ENCODE measurements at regions not wholly inside any gene's neighbourhood (a gene's known extent, or its start where the extent isn't known, plus 50 kb on each side); places are given as distances from the start of the nearest gene placed in this dataset.

DNA sequence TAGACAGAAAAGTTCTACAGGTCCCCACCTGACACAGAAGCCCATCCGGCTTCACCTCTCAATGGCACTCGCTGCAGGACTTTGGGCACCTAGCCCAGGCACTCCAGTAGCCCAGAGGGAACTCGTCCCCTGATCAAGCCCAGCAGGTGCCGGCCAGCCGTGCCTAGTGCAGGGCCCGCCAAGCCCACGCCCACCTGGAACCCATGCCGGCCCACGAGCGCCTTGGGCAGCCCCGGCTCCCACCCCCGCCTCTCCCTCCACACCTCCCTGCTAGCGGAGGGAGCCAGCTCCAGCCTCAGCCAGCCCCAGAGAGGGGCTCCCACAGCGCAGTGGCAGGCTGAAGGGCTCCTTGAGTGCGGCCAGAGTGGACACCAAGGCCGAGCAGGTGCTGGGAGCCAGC, 268.8 kb downstream of the SLITRK1 start:
- Histone ChIP-seq H3K9ac (replicated peaks; ENCODE audit: extremely low read depth, insufficient read depth, low read length) (no peak overlapping the region), H3K36me3 (ENCODE audit: control insufficient read depth in 2 of 2, extremely low read depth in 1 of 2, insufficient read depth in 2 of 2, low read length in 2 of 2) (no peaks in the 10 kb centered on the region), H3K9me3 (replicated peaks; ENCODE audit: control insufficient read depth, insufficient read depth, low read length) (peaks cover 1% of the 10 kb centered on the region), H3K4me1 (ENCODE audit: control insufficient read depth, extremely low read depth, insufficient read depth, low read length) (no peaks in the 10 kb centered on the region), H3K27ac (ENCODE audit: insufficient read depth, low read depth, low read length) (no peak overlapping the region), H3K4me3 (replicated peaks in 1 of 3; ENCODE audit: insufficient read depth in 1 of 3, low read depth in 1 of 3, low read length in 3 of 3) (no peak overlapping the region), H3K4me2 (ENCODE audit: insufficient read depth, low read length) (no peak overlapping the region), H3K79me2 (ENCODE audit: control insufficient read depth, insufficient read depth, low read length) (no peaks in the 10 kb centered on the region), H3K9me1 (replicated peaks; ENCODE audit: control insufficient read depth, extremely low read depth, insufficient read depth, low read length) (no peaks in the 10 kb centered on the region), H2AFZ (ENCODE audit: low read depth, low read length) (no peak overlapping the region), H4K20me1 (replicated peaks; ENCODE audit: control insufficient read depth, extremely low read depth, insufficient read depth, low read length) (no peaks in the 10 kb centered on the region), H3K27me3 (ENCODE audit: control insufficient read depth in 2 of 2, insufficient read depth in 2 of 2, low read length in 2 of 2) (no peaks in the 10 kb centered on the region)
- POLR2A ChIA-PET = no interaction called here
- FAIRE-seq (no peak), DNase-seq (ENCODE audit: low read depth, low spot score) (no peak)
- BruUV-seq (replicated peaks) = no TSS peak
- TF ChIP-seq POLR2A (IDR thresholded peaks at IDR 0.05; ENCODE audit: low read depth, low read length) (no peak), JUN (IDR thresholded peaks at IDR 0.05; ENCODE audit: borderline replicate concordance, insufficient read depth, insufficient read length, low read depth) (no peak), GATA2 (IDR thresholded peaks at IDR 0.05; ENCODE audit: insufficient read depth, insufficient read length, low read depth, low read length) (no peak)
- TF ChIP-seq, protein P1, sequence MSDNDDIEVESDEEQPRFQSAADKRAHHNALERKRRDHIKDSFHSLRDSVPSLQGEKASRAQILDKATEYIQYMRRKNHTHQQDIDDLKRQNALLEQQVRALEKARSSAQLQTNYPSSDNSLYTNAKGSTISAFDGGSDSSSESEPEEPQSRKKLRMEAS (IDR thresholded peaks at IDR 0.05; ENCODE audit: insufficient read depth, insufficient read length) = no peak
- TF ChIP-seq, protein P2, sequence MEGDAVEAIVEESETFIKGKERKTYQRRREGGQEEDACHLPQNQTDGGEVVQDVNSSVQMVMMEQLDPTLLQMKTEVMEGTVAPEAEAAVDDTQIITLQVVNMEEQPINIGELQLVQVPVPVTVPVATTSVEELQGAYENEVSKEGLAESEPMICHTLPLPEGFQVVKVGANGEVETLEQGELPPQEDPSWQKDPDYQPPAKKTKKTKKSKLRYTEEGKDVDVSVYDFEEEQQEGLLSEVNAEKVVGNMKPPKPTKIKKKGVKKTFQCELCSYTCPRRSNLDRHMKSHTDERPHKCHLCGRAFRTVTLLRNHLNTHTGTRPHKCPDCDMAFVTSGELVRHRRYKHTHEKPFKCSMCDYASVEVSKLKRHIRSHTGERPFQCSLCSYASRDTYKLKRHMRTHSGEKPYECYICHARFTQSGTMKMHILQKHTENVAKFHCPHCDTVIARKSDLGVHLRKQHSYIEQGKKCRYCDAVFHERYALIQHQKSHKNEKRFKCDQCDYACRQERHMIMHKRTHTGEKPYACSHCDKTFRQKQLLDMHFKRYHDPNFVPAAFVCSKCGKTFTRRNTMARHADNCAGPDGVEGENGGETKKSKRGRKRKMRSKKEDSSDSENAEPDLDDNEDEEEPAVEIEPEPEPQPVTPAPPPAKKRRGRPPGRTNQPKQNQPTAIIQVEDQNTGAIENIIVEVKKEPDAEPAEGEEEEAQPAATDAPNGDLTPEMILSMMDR (IDR thresholded peaks at IDR 0.05; ENCODE audit: extremely low read depth in 1 of 2, insufficient read depth in 1 of 2, low read depth in 1 of 2, low read length in 2 of 2) = no peak
- intact Hi-C loops (cut with micrococcal nuclease) = no loop called here
- dilution Hi-C loops (cut with MboI; ENCODE audit: extremely low pct_ligation_motif_present, low sequenced_read_pairs) = no loop called here
- CTCF ChIA-PET = no interaction called here

DNA sequence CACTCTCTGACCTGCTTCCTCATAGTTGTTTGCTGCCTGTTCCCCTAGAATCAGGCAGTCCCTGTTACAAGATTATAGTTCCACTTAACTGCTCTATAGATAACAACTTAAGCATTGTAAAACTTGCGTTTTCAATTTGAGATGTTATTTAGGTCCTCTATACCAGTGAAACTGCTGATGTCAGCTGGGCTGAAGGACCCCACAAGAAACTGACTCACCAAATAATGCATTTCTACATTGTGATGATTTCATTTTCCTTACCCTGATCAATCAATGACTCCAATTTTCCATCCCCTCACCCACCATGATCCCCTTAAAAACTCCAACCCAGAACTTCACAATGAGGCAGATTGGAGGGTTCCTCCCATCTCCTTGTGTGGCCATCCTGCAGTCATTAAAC, 280.7 kb downstream of the SLITRK1 start:
- Histone ChIP-seq H3K9me1 (replicated peaks; ENCODE audit: control insufficient read depth, extremely low read depth, insufficient read depth, low read length) (no peaks in the 10 kb centered on the region), H3K4me3 (replicated peaks in 1 of 3; ENCODE audit: insufficient read depth in 1 of 3, low read depth in 1 of 3, low read length in 3 of 3) (no peak overlapping the region), H3K9ac (replicated peaks; ENCODE audit: extremely low read depth, insufficient read depth, low read length) (no peak overlapping the region), H4K20me1 (replicated peaks; ENCODE audit: control insufficient read depth, extremely low read depth, insufficient read depth, low read length) (no peaks in the 10 kb centered on the region), H3K4me1 (ENCODE audit: control insufficient read depth, extremely low read depth, insufficient read depth, low read length) (no peaks in the 10 kb centered on the region), H3K9me3 (replicated peaks; ENCODE audit: control insufficient read depth, insufficient read depth, low read length) (peaks cover 10% of the 10 kb centered on the region), H3K27ac (ENCODE audit: insufficient read depth, low read depth, low read length) (no peak overlapping the region), H2AFZ (ENCODE audit: low read depth, low read length) (no peak overlapping the region), H3K79me2 (ENCODE audit: control insufficient read depth, insufficient read depth, low read length) (no peaks in the 10 kb centered on the region), H3K36me3 (ENCODE audit: control insufficient read depth in 2 of 2, extremely low read depth in 1 of 2, insufficient read depth in 2 of 2, low read length in 2 of 2) (no peaks in the 10 kb centered on the region), H3K27me3 (ENCODE audit: control insufficient read depth in 2 of 2, insufficient read depth in 2 of 2, low read length in 2 of 2) (no peaks in the 10 kb centered on the region), H3K4me2 (ENCODE audit: insufficient read depth, low read length) (no peak overlapping the region)
- ChIA-PET CTCF (no interaction called here), POLR2A (no interaction called here)
- FAIRE-seq (no peak), DNase-seq (ENCODE audit: low read depth, low spot score) (no peak)
- no TSS peak for BruUV-seq (replicated peaks)
- dilution Hi-C loops (cut with MboI; ENCODE audit: extremely low pct_ligation_motif_present, low sequenced_read_pairs) (no loop called here), intact Hi-C loops (cut with micrococcal nuclease) (no loop called here)
- TF ChIP-seq, protein P2 (IDR thresholded peaks at IDR 0.05; ENCODE audit: extremely low read depth in 1 of 2, insufficient read depth in 1 of 2, low read depth in 1 of 2, low read length in 2 of 2) = no peak
- TF ChIP-seq, protein P1 (IDR thresholded peaks at IDR 0.05; ENCODE audit: insufficient read depth, insufficient read length) = no peak
- TF ChIP-seq POLR2AphosphoS5 (IDR thresholded peaks at IDR 0.05; ENCODE audit: insufficient read depth, low read depth, low read length) = no peak
- TF ChIP-seq GATA2 (IDR thresholded peaks at IDR 0.05; ENCODE audit: insufficient read depth, insufficient read length, low read depth, low read length) = no peak
- no peak for TF ChIP-seq MYC (IDR thresholded peaks at IDR 0.05; ENCODE audit: low read depth, low read length)

Measured in endothelial cell of umbilical vein (primary cell).